ENCODE measurements at regions not wholly inside any gene's neighbourhood (a gene's known extent, or its start where the extent isn't known, plus 50 kb on each side); places are given as distances from the start of the nearest gene placed in this dataset.

DNA sequence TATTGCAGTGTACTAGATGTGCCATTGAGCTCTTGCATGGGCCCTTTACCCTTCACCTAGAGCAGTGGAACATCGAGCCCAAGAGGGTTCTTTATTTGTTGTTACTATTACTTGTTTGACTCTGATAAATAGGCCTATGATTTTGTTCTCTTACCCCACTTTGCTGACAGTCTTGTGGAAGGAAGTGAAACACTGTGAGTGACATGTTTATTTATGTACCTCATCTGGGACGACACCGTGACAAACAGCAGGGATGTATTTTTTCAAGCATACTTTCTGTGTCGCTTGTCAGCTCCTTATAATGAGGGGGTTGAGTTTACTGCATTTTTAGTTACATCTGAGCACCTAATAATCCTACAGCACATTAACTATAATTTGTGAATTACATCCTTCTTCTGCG lies 1010.3 kb upstream of the TENM4 start:
- Histone ChIP-seq H3K27ac (no peak overlapping the region), H3K27me3 (no peaks in the 10 kb centered on the region), H3K36me3 (no peaks in the 10 kb centered on the region), H3K4me1 (no peaks in the 10 kb centered on the region), H3K9me3 (no peaks in the 10 kb centered on the region), H3K4me3 (no peak overlapping the region)
- no peak for TF ChIP-seq POLR2A (IDR thresholded peaks at IDR 0.05)
- in situ Hi-C loops (cut with MboI; ENCODE audit: low sequenced_read_pairs in 4 of 4) (no loop called here), intact Hi-C loops (cut with DNase I; ENCODE audit: low total_unique reads) (no loop called here)
- no peak for DNase-seq
- no peak for ATAC-seq

GRCh38 chr11:80448709-80449108 lies 1007.9 kb upstream of the TENM4 start:
- no peak overlapping the region for H3K27ac ChIP-seq
- no peaks in the 10 kb centered on the region for H3K36me3 ChIP-seq
- DNase-seq (no peak), ATAC-seq (no peak)
- H3K4me1 ChIP-seq, result no peaks in the 10 kb centered on the region
- H3K27me3 ChIP-seq, result no peaks in the 10 kb centered on the region
- no peak overlapping the region for H3K4me3 ChIP-seq
- H3K9me3 ChIP-seq, result no peaks in the 10 kb centered on the region
- TF ChIP-seq POLR2A (IDR thresholded peaks at IDR 0.05) (no peak), CTCF (IDR thresholded peaks at IDR 0.05 in 4 of 5, conservative IDR thresholded peaks at IDR 0.05 in 1 of 5) (no peak)
- in situ Hi-C loops (cut with MboI; ENCODE audit: low sequenced_read_pairs in 4 of 4) (no loop called here), intact Hi-C loops (cut with DNase I; ENCODE audit: low total_unique reads) (no loop called here)

GRCh38 chr11:80443177-80443576 lies 1002.3 kb upstream of the TENM4 start:
- no peak overlapping the region for H3K4me3 ChIP-seq
- no peak overlapping the region for H3K27ac ChIP-seq
- in situ Hi-C loops (cut with MboI; ENCODE audit: low sequenced_read_pairs in 4 of 4), result no loop called here
- H3K27me3 ChIP-seq, result no peaks in the 10 kb centered on the region
- H3K4me1 ChIP-seq, result no peaks in the 10 kb centered on the region
- H3K36me3 ChIP-seq, result no peaks in the 10 kb centered on the region
- ATAC-seq, result no peak
- intact Hi-C loops (cut with DNase I; ENCODE audit: low total_unique reads), result no loop called here
- no peak for DNase-seq
- H3K9me3 ChIP-seq, result no peaks in the 10 kb centered on the region
- no peak for TF ChIP-seq POLR2A (IDR thresholded peaks at IDR 0.05)
- no peak for TF ChIP-seq CTCF (IDR thresholded peaks at IDR 0.05 in 4 of 5, conservative IDR thresholded peaks at IDR 0.05 in 1 of 5)

- H3K4me1 ChIP-seq, result no peaks in the 10 kb centered on the region
These were observed 1001.0 kb upstream of the TENM4 start for GRCh38 chr11:80441821-80442220.

GRCh38 chr11:80440835-80441234 lies 1000.0 kb upstream of the TENM4 start:
- no peak for TF ChIP-seq POLR2A (IDR thresholded peaks at IDR 0.05)
- TF ChIP-seq CTCF (IDR thresholded peaks at IDR 0.05 in 4 of 5, conservative IDR thresholded peaks at IDR 0.05 in 1 of 5), result no peak
- Histone ChIP-seq H3K27ac (no peak overlapping the region), H3K4me3 (no peak overlapping the region), H3K9me3 (no peaks in the 10 kb centered on the region), H3K27me3 (no peaks in the 10 kb centered on the region), H3K4me1 (no peaks in the 10 kb centered on the region), H3K36me3 (no peaks in the 10 kb centered on the region)
- in situ Hi-C loops (cut with MboI; ENCODE audit: low sequenced_read_pairs in 4 of 4) (no loop called here), intact Hi-C loops (cut with DNase I; ENCODE audit: low total_unique reads) (no loop called here)
- ATAC-seq (no peak), DNase-seq (no peak)

More at GRCh38 chr11:80441821-80442220, 1001.0 kb upstream of the TENM4 start:
- H3K36me3 ChIP-seq, result no peaks in the 10 kb centered on the region
- in situ Hi-C loops (cut with MboI; ENCODE audit: low sequenced_read_pairs in 4 of 4) (no loop called here), intact Hi-C loops (cut with DNase I; ENCODE audit: low total_unique reads) (no loop called here)
- ATAC-seq (no peak), DNase-seq (no peak)
- H3K27me3 ChIP-seq, result no peaks in the 10 kb centered on the region
- no peak overlapping the region for H3K27ac ChIP-seq
- no peak overlapping the region for H3K4me3 ChIP-seq
- no peak for TF ChIP-seq POLR2A (IDR thresholded peaks at IDR 0.05)
- no peak for TF ChIP-seq CTCF (IDR thresholded peaks at IDR 0.05 in 4 of 5, conservative IDR thresholded peaks at IDR 0.05 in 1 of 5)
- H3K9me3 ChIP-seq, result no peaks in the 10 kb centered on the region

Measured in gastrocnemius medialis (tissue), 4 donors.